ENCODE measurements at regions not wholly inside any gene's neighbourhood (a gene's known extent, or its start where the extent isn't known, plus 50 kb on each side); places are given as distances from the start of the nearest gene placed in this dataset.

- DNase-seq (ENCODE audit: extremely low read depth, low read depth): no peak
Measured at GRCh38 chr6:111984516-111985201, 69.2 kb upstream of the CCN6 start.

GRCh38 chr6:111985202-111985731 is 68.6 kb upstream of the CCN6 start:
- DNase-seq (ENCODE audit: extremely low read depth, low read depth): no peak

- DNase-seq (ENCODE audit: extremely low read depth, low read depth): no peak
Measured at GRCh38 chr6:111986651-111987050, 67.3 kb upstream of the CCN6 start.

- DNase-seq (ENCODE audit: extremely low read depth, low read depth): no peak
Measured at GRCh38 chr6:111987295-111987694, 66.6 kb upstream of the CCN6 start.

GRCh38 chr6:111988926-111989325 is 65.0 kb upstream of the CCN6 start:
- no peak for DNase-seq (ENCODE audit: extremely low read depth, low read depth)

- no peak for DNase-seq (ENCODE audit: extremely low read depth, low read depth)
Measured at GRCh38 chr6:111989743-111990142, 64.2 kb upstream of the CCN6 start.

GRCh38 chr6:111990214-111990613 is 63.7 kb upstream of the CCN6 start:
- no peak for DNase-seq (ENCODE audit: extremely low read depth, low read depth)

- DNase-seq (ENCODE audit: extremely low read depth, low read depth): no peak
Measured at GRCh38 chr6:111992851-111993250, 61.1 kb upstream of the CCN6 start.

- DNase-seq (ENCODE audit: extremely low read depth, low read depth): no peak
Measured at GRCh38 chr6:111993342-111993741, 60.6 kb upstream of the CCN6 start.

GRCh38 chr6:111994791-111995190 is 59.1 kb upstream of the CCN6 start:
- no peak for DNase-seq (ENCODE audit: extremely low read depth, low read depth)

GRCh38 chr6:111995404-111995803 is 58.5 kb upstream of the CCN6 start:
- no peak for DNase-seq (ENCODE audit: extremely low read depth, low read depth)

GRCh38 chr6:111996144-111996865 is 57.6 kb upstream of the CCN6 start:
- no peak for DNase-seq (ENCODE audit: extremely low read depth, low read depth)

GRCh38 chr6:111997078-111997852 is 56.6 kb upstream of the CCN6 start:
- peak; percentile 54 for DNase-seq (ENCODE audit: extremely low read depth, low read depth)

GRCh38 chr6:111997853-111998208 is 56.1 kb upstream of the CCN6 start:
- DNase-seq (ENCODE audit: extremely low read depth, low read depth): no peak

- no peak for DNase-seq (ENCODE audit: extremely low read depth, low read depth)
Measured at GRCh38 chr6:112002307-112002706, 51.6 kb upstream of the CCN6 start.

Data from NCI-H460 (cell line).